Right atrium auricular region (tissue), 2 donors: ENCODE measurements at regions not wholly inside any gene's neighbourhood (a gene's known extent, or its start where the extent isn't known, plus 50 kb on each side); places are given as distances from the start of the nearest gene placed in this dataset.

Source experiments
- DNase-seq: peaks from one replicate; pipeline ENCODE4 v3.0.0-alpha.2; 2019; ENCODE audit warnings: low spot score
- H3K27ac ChIP-seq, 2 donors: fragments of 200-600 bp; sonication (generic); 1 replicate in 1 of 2; 2 replicates in 1 of 2; pipeline ENCODE4 v1.5.1; 2016 to 2019
- H3K27me3 ChIP-seq, 2 donors: fragments of 200-600 bp; sonication (generic); one replicate each; pipeline versions ENCODE4 v1.5.1 to v1.6.0; 2017 to 2019
- H3K36me3 ChIP-seq: fragments of 200-600 bp; sonication (generic); one replicate; pipeline ENCODE4 v1.5.1; 2016
- H3K4me1 ChIP-seq, 2 donors: fragments of 200-600 bp; sonication (generic); one replicate each; pipeline versions ENCODE4 v1.5.1 to v1.6.0; 2017 to 2019
- H3K4me3 ChIP-seq, 2 donors: fragments of 200-600 bp; sonication (generic); 1 replicate in 1 of 2; 2 replicates in 1 of 2; pipeline ENCODE4 v1.5.1; 2017 to 2019; ENCODE audit warnings: mild to moderate bottlenecking in 1 of 2, moderate library complexity in 1 of 2
- H3K9me3 ChIP-seq, 2 donors: fragments of 200-600 bp; sonication (generic); one replicate each; pipeline ENCODE4 v1.5.1; 2019
- CTCF ChIP-seq, 2 donors: fragments of 200-600 bp; sonication (generic); IDR thresholded peaks; one replicate each; pipeline ENCODE4 v1.5.1; 2019; ENCODE audit warnings: antibody characterized with exemption in 2 of 2

GRCh38 chr2:147760984-147761383 lies 83.8 kb upstream of the ACVR2A start:
- Histone ChIP-seq H3K4me1 (no peaks in the 10 kb centered on the region), H3K9me3 (peaks cover 0 to 1% of the 10 kb centered on the region in 2 donors), H3K4me3 (no peak overlapping the region), H3K27me3 (no peaks in the 10 kb centered on the region), H3K36me3 (no peaks in the 10 kb centered on the region), H3K27ac (no peak overlapping the region)
- DNase-seq: no peak
- TF ChIP-seq CTCF (IDR thresholded peaks at IDR 0.05): no peak

DNA sequence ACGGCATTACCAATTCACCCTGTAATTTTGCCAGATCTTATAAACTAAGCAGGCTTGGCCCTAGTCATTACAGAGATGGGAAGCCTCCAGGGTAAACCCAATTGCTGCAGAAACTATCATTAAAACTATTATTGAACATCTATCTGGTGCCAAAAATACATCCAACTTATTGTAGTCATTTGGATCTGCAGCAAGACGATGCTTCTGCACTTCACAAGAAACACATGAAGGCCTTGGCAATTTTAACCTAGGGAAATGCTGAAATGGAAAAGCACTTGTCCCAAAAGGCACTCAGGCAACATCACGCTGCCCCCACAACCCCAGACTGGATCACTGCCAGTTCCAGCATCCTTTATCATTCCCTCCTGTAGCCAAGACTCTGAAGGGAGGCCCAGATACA lies 85.3 kb upstream of the ACVR2A start:
- H3K4me1 ChIP-seq: no peaks in the 10 kb centered on the region
- H3K9me3 ChIP-seq: no peaks in the 10 kb centered on the region
- H3K36me3 ChIP-seq: no peaks in the 10 kb centered on the region
- no peaks in the 10 kb centered on the region for H3K27me3 ChIP-seq
- no peak overlapping the region for H3K27ac ChIP-seq
- TF ChIP-seq CTCF (IDR thresholded peaks at IDR 0.05): no peak
- no peak for DNase-seq
- H3K4me3 ChIP-seq: no peak overlapping the region

- DNase-seq: no peak
- Histone ChIP-seq H3K4me1 (no peaks in the 10 kb centered on the region), H3K36me3 (no peaks in the 10 kb centered on the region), H3K9me3 (no peaks in the 10 kb centered on the region), H3K27me3 (no peaks in the 10 kb centered on the region), H3K27ac (no peak overlapping the region), H3K4me3 (no peak overlapping the region)
- TF ChIP-seq CTCF (IDR thresholded peaks at IDR 0.05): no peak
Observed at GRCh38 chr2:147758821-147759220, 86.0 kb upstream of the ACVR2A start.

DNA sequence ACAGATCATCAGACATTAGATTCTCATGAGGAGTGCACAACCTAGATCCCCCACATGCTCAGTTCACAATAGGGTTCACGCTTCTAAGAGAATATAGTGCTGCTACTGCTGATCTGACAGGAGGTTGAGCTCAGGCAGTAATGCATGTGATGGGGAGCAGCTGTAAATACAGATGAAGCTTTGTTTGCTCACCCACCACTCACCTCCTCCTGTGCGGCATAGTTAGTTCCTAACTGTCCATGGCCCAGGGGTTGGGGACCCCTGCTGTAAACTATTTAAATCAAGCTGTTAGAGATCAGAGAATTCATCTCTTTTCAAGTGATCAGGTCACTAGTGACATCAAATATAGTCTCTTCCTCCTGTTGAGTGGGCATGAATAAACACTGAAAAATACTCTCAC lies 88.8 kb upstream of the ACVR2A start:
- no peaks in the 10 kb centered on the region for H3K4me1 ChIP-seq
- H3K36me3 ChIP-seq: no peaks in the 10 kb centered on the region
- DNase-seq: no peak
- H3K27me3 ChIP-seq: no peaks in the 10 kb centered on the region
- no peak for TF ChIP-seq CTCF (IDR thresholded peaks at IDR 0.05)
- H3K9me3 ChIP-seq: no peaks in the 10 kb centered on the region
- no peak overlapping the region for H3K4me3 ChIP-seq
- no peak overlapping the region for H3K27ac ChIP-seq

DNA sequence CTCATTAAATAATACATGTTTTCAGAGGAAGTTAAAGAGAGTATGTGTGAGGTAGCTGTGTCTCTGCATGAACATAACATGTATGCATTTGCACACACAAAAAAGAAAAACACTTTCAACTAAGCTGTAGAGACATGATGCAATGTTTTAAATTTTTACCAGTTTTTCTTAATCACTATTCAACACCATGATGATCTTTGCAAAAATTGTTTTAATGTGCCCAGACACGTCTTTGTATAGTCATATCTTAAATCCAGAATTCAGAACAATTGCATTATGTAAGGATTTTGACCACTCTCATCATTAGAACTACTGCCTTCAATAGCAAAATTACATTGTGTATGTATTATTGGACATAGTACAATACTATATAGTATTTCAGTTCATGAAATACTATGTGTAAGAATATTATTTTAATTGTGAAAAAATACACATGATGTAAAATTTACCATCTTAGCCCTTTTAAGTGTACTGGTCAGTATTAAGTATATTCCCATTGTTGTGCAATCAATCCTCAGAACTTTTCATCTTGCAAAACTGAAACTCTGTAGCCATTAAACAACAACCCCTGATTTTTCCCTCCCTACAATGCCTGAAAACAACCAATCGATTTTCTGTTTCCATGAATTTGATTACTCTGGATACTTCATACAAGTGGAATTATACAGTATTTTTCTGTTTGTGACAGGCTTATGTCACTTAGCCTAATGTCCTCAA lies 104.5 kb upstream of the ACVR2A start:
- no peak overlapping the region for H3K4me3 ChIP-seq
- H3K27ac ChIP-seq: no peak overlapping the region
- no peak for DNase-seq
- H3K9me3 ChIP-seq: peaks cover 0 to 3% of the 10 kb centered on the region in 2 donors
- H3K27me3 ChIP-seq: no peaks in the 10 kb centered on the region
- no peaks in the 10 kb centered on the region for H3K36me3 ChIP-seq
- no peaks in the 10 kb centered on the region for H3K4me1 ChIP-seq
- no peak for TF ChIP-seq CTCF (IDR thresholded peaks at IDR 0.05)

- Histone ChIP-seq H3K36me3 (no peaks in the 10 kb centered on the region), H3K27me3 (no peaks in the 10 kb centered on the region), H3K27ac (no peak overlapping the region), H3K4me1 (no peaks in the 10 kb centered on the region), H3K9me3 (peaks cover 0 to 3% of the 10 kb centered on the region in 2 donors), H3K4me3 (no peak overlapping the region)
- no peak for TF ChIP-seq CTCF (IDR thresholded peaks at IDR 0.05)
- DNase-seq: no peak
Observed at GRCh38 chr2:147739508-147739907, 105.3 kb upstream of the ACVR2A start.
